Fibroblast of skin of left quadriceps (primary cell): ENCODE measurements at regions not wholly inside any gene's neighbourhood (a gene's known extent, or its start where the extent isn't known, plus 50 kb on each side); places are given as distances from the start of the nearest gene placed in this dataset.
"Not testable (repeated sequence)": the region's sequence is repeated elsewhere in the genome, so short reads cannot be mapped to it uniquely, and the experiment has no call there.

Source experiments
- DNase-seq, 2 experiments: peaks; one replicate each; pipeline ENCODE4 v3.0.0-alpha.2; 2013; ENCODE audit warnings: low read depth in 2 of 2

- DNase-seq: no peak
These were observed 108.1 kb downstream of the ZFAND4 start for GRCh38 chr10:45564303-45564959.

GRCh38 chr10:45561952-45562351, 110.6 kb downstream of the ZFAND4 start:
- DNase-seq: no peak

GRCh38 chr10:45560262-45560661, 112.3 kb downstream of the ZFAND4 start:
- DNase-seq: no peak

GRCh38 chr10:45558425-45558824, 114.1 kb downstream of the ZFAND4 start:
- no peak for DNase-seq

- no peak for DNase-seq
These were observed 115.2 kb downstream of the ZFAND4 start for GRCh38 chr10:45557275-45557905.

DNA sequence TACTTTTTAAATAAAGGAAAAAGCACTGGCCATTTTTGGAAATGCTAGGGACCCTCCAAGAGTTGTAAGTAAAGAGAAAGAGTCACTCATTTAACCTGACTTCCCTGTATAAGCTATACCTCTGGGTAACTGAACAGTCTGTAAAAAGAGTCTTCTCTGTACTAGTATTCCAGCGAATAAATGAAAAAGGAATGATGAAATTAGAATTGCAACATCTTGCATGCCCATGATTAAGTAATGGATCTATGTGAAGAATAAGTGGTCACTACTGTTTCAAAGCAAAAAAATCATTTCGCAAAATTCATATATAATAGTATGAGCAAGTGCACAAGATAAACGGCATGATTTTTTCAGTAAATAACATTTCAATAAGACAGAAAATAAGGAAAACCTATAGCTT, 116.8 kb downstream of the ZFAND4 start:
- peak in 1 of 2 experiments; percentile 5 for DNase-seq

DNA sequence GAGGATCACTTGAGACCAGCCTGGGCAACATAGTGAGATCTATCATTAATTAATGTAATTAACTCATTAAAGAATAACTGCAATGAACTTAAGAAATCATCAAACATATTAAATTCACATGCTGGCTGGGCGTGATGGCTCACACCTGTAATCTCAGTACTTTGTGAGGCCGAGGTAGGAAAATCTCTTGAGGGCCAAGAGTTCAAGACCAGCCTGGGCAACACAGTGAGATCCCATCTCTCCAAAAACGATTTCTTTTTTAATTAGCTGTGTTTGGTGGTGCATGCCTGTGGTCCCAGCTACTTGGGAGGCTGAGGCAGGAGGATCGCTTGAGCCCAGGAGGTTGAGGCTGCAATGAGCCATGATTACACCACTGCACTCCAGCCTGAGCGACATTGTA, 117.2 kb downstream of the ZFAND4 start:
- not testable (repeated sequence) for DNase-seq

GRCh38 chr10:45553613-45554012, 119.0 kb downstream of the ZFAND4 start:
- no peak for DNase-seq

- DNase-seq: no peak
These were observed 119.4 kb downstream of the ZFAND4 start for GRCh38 chr10:45553155-45553554.

DNA sequence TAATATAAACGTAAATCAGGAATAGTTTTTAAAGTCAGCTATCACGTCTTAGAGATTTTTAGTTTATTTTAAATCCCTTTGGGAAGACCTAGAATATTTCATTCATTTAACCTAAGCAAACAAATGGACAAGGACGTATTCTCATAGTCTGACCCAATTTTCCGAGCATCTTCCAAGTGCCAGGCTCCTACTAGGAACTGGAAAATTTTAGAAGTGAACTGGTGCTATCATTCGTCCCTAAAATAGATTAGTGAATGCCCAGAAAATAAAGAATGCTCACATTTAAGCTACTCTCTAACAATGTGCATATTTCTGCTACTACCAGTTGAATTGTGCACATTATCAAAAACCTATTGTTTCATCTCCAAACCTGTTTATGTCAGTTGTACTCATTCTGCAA, 120.1 kb downstream of the ZFAND4 start:
- no peak for DNase-seq

GRCh38 chr10:45550903-45551786, 121.4 kb downstream of the ZFAND4 start:
- no peak for DNase-seq

DNA sequence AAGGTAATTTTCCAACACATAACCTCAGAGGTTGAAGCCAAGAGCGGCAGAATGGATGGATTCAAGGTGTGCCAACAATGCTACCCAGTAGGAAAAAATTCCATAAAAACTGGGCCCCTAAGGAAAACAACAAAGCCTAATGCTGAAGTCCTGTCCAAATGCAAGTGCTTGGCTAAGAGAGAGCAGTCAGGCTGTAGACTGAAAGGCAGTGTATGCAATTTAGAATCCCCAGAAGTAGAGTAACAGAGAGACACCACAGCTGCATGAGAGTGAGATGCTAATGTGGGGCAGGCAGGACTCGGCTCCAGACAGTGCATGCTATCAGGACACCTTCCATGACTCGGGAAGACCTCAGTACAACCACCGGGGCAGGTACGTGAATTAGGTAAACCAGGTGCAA, 124.5 kb downstream of the ZFAND4 start:
- no peak for DNase-seq

DNA sequence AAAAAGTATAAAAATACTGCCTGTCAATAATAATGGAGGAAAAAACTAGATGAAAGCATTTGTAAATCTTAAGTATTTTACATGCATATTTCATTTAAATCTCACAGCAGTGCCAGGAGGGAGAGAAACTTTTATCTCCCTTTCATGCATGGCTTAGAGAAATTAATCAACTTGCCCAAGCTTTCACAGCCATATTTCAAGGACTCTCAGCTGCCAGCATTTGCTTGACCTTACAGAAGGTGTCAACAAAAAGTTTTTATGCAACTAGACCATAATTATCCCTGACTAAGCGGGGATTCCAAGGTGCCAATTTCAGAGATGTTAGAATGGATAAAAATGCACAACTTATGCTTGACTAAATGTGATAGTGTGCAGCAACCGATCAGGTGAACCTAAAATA, 125.4 kb downstream of the ZFAND4 start:
- no peak for DNase-seq

- no peak for DNase-seq
These were observed 127.4 kb downstream of the ZFAND4 start for GRCh38 chr10:45545150-45545549.

- DNase-seq: no peak
These were observed 128.4 kb downstream of the ZFAND4 start for GRCh38 chr10:45544191-45544590.

GRCh38 chr10:45541032-45541431, 131.5 kb downstream of the ZFAND4 start:
- not testable (repeated sequence) for DNase-seq

DNA sequence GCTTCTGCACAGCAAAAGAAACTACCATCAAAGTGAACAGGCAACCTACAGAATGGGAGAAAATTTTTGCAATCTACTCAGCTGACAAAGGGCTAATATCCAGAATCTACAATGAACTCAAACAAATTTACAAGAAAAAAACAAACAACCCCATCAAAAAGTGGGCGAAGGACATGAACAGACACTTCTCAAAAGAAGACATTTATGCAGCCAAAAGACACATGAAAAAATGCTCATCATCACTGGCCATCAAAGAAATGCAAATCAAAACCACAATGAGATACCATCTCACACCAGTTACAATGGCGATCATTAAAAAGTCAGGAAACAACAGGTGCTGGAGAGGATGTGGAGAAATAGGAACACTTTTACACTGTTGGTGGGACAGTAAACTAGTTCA, 132.0 kb downstream of the ZFAND4 start:
- DNase-seq: not testable (repeated sequence)

GRCh38 chr10:45539569-45539968, 133.0 kb downstream of the ZFAND4 start:
- not testable (repeated sequence) for DNase-seq

- no peak for DNase-seq
These were observed 138.0 kb downstream of the ZFAND4 start for GRCh38 chr10:45534572-45534971.

- no peak for DNase-seq
These were observed 140.1 kb downstream of the ZFAND4 start for GRCh38 chr10:45532480-45532879.

GRCh38 chr10:45526309-45526905, 146.2 kb downstream of the ZFAND4 start:
- no peak for DNase-seq

GRCh38 chr10:45520476-45520875, 146.5 kb downstream of the ALOX5 start:
- no peak for DNase-seq
